ENCODE measurements at regions not wholly inside any gene's neighbourhood (a gene's known extent, or its start where the extent isn't known, plus 50 kb on each side); places are given as distances from the start of the nearest gene placed in this dataset.

DNA sequence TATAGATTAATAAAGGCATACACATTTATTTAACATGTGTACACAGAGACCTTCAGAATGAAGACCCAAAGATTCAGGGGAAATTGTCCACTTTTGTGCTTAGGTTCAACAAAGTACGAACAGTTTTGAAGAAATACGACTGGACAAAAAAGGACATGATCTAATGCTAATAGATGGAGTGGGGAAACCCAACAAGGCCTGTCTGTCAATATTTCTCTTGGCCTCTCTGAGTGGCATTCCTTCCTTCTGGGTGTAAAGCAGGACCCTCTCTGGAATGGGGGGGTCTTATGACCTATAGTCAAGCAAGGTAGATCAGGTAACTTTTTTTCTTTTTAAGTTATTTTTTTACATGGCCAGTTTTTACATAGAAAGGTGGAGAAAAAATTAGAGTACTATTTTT lies 222.3 kb upstream of the IGFBP3 start:
- no peak for DNase-seq (ENCODE audit: low spot score)
- TF ChIP-seq, protein P1, sequence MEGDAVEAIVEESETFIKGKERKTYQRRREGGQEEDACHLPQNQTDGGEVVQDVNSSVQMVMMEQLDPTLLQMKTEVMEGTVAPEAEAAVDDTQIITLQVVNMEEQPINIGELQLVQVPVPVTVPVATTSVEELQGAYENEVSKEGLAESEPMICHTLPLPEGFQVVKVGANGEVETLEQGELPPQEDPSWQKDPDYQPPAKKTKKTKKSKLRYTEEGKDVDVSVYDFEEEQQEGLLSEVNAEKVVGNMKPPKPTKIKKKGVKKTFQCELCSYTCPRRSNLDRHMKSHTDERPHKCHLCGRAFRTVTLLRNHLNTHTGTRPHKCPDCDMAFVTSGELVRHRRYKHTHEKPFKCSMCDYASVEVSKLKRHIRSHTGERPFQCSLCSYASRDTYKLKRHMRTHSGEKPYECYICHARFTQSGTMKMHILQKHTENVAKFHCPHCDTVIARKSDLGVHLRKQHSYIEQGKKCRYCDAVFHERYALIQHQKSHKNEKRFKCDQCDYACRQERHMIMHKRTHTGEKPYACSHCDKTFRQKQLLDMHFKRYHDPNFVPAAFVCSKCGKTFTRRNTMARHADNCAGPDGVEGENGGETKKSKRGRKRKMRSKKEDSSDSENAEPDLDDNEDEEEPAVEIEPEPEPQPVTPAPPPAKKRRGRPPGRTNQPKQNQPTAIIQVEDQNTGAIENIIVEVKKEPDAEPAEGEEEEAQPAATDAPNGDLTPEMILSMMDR (IDR thresholded peaks at IDR 0.05): no peak
- Histone ChIP-seq H3K27ac (no peak overlapping the region), H3K4me3 (no peak overlapping the region)

DNA sequence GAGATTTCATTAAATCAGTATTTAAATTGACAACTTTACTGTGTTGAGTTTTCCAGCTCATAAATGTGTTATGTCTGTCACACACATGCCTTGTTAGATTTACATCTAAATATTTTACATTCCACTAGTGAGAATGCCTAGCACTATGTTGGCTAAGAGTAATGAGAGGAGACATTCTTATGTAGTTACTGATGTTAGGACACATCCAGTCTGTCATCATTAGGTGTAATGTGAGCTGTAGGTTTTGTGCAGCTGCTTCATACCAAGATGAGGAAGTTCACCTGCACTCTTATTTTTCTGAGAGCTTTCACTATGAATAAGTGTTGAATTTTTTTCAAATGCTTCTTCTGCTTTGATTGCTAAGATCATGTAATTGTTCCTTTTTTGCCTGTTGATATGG lies 218.0 kb upstream of the IGFBP3 start:
- Histone ChIP-seq H3K27ac (no peak overlapping the region), H3K4me3 (no peak overlapping the region)
- TF ChIP-seq, protein P1 (IDR thresholded peaks at IDR 0.05): no peak
- DNase-seq (ENCODE audit: low spot score): no peak

DNA sequence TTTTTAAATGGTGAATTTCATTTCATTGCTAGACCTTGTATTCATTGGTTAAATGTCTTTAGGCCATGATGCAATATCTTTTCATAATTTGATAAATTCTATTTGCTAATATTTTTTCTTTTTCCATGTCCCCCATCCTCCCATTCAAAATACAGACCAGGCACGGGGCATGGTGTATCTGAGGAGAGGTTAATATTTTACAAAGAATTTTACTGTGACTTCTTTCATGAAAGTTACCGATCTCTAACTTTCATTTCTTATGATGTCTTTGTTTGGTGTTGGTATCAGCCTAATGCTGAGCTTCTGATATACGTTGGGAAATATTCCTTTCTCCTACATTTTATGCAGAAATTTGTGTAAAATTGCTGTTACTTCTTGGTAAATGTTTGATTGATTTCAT lies 216.7 kb upstream of the IGFBP3 start:
- Histone ChIP-seq H3K4me3 (no peak overlapping the region), H3K27ac (no peak overlapping the region)
- no peak for DNase-seq (ENCODE audit: low spot score)
- TF ChIP-seq, protein P1 (IDR thresholded peaks at IDR 0.05): no peak

DNA sequence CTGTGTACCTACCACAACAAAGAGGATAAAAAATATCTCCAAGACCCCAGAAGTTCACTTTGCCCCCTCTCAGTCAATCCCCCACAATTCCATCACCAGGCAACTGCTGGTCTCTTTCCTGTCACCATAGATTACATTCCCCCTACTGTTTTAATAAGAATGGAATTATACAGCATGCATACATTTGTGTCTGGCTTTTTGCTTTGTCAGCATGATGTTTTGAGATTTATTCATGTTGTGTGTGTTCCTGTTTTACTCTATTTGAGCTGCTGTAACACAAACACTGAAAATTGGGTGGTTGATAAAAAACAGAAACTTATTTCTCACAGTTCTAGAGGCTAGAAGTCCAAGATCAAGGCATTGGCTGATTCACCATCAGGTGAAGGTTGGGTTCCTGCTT lies 214.5 kb upstream of the IGFBP3 start:
- TF ChIP-seq, protein P1 (IDR thresholded peaks at IDR 0.05): no peak
- DNase-seq (ENCODE audit: low spot score): no peak
- no peak overlapping the region for H3K27ac ChIP-seq
- H3K4me3 ChIP-seq: no peak overlapping the region

DNA sequence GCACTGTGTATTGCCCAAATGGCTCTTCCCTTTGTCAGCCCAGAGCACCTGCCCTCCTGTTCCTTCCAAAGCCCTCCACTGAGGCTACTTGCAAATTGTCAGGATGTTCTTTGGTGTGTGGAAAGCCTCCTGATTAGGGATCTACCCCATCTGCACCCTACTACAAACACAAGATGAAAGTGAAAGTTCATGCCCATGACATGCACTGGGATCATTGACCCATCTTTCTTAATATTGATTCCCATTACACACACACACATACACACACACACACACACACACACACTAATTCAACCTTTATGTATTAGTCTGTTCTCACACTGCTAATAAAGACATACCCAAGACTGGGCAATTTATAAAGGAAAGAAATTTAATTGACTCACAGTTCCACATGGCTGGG lies 213.7 kb upstream of the IGFBP3 start:
- TF ChIP-seq, protein P1 (IDR thresholded peaks at IDR 0.05): no peak

DNA sequence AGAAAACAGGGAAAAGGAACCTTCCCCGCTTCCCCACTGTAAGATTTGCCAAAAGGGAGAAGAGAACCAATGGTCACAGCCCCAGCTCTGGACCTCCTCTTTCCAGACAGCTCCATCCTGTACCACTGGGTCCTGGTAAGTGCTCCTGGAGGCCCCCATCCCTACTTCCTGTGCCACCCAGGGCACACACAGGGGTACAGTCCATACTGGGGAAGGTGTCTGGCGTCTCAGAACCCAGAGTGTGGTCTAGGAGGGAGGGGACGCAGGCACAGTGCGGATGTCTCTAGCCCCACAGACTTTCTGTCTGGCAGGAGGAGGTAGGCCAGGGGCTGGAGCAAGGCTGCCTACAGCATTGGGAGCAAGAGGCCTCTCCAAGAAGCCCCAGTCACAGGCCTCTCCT lies 213.3 kb upstream of the IGFBP3 start:
- Histone ChIP-seq H3K4me3 (no peak overlapping the region), H3K27ac (no peak overlapping the region)
- no peak for DNase-seq (ENCODE audit: low spot score)
- TF ChIP-seq, protein P1 (IDR thresholded peaks at IDR 0.05): no peak

More for the DNA sequence above, 213.7 kb upstream of the IGFBP3 start:
- Histone ChIP-seq H3K27ac (no peak overlapping the region), H3K4me3 (no peak overlapping the region)
- no peak for DNase-seq (ENCODE audit: low spot score)

DNA sequence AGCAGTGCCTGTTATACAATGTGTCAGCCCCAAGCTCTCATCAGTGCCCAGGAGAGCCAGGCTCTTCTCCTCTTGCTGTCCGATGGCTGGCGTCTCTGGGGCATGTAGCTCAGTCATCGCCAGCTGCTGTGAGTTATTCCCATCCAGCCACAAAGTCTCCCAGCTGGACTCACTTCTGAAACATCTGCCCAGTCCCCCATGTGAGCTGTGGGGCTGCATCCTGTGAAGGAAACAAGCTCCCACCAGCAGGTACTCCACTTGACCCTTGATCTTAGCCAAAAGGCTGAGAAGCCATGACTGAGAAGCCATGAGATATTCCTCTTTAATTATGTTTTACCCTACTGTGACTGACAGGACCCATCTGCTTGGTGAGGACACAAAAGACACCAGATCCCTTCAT lies 212.7 kb upstream of the IGFBP3 start:
- Histone ChIP-seq H3K27ac (no peak overlapping the region), H3K4me3 (no peak overlapping the region)
- TF ChIP-seq, protein P1 (IDR thresholded peaks at IDR 0.05): no peak
- no peak for DNase-seq (ENCODE audit: low spot score)
